ENCODE measurements at regions not wholly inside any gene's neighbourhood (a gene's known extent, or its start where the extent isn't known, plus 50 kb on each side); places are given as distances from the start of the nearest gene placed in this dataset.

DNA sequence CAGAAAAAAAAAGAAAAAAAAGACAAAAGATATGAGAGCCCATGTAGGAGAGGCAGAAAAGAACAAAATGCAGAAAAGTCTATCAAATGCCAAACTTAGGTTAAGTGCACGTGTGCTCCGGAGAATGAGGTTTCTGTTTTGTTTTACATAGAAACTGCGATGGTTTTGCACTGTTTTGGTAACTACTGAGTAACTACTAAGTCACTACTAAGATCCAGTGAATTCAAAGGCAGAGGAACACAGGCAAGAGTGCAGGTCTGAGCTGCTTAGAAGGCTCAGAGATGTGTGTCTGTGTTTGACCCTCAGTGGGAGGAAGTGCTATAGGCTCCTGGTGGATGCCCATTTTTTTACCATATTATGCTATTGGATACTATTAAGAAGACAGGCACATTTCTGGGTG is 299.3 kb downstream of the NDFIP2 start:
- H3K4me3 ChIP-seq (ENCODE audit: low read length): no peak overlapping the region
- no peak for TF ChIP-seq ZNF274 (IDR thresholded peaks at IDR 0.05; ENCODE audit: low read depth, low read length)

- no peak overlapping the region for H3K4me3 ChIP-seq (ENCODE audit: low read length)
- no peak for TF ChIP-seq ZNF274 (IDR thresholded peaks at IDR 0.05; ENCODE audit: low read depth, low read length)
Observed at GRCh38 chr13:79779761-79780160, 298.8 kb downstream of the NDFIP2 start.

GRCh38 chr13:79778741-79779460 is 297.9 kb downstream of the NDFIP2 start:
- TF ChIP-seq ZNF274 (IDR thresholded peaks at IDR 0.05; ENCODE audit: low read depth, low read length): no peak
- H3K4me3 ChIP-seq (ENCODE audit: low read length): no peak overlapping the region

GRCh38 chr13:79777504-79777903 is 296.5 kb downstream of the NDFIP2 start:
- H3K4me3 ChIP-seq (ENCODE audit: low read length): no peak overlapping the region
- no peak for TF ChIP-seq ZNF274 (IDR thresholded peaks at IDR 0.05; ENCODE audit: low read depth, low read length)

- no peak overlapping the region for H3K4me3 ChIP-seq (ENCODE audit: low read length)
- TF ChIP-seq ZNF274 (IDR thresholded peaks at IDR 0.05; ENCODE audit: low read depth, low read length): no peak
Observed at GRCh38 chr13:79776531-79777295, 295.8 kb downstream of the NDFIP2 start.

GRCh38 chr13:79775830-79776229 is 294.9 kb downstream of the NDFIP2 start:
- TF ChIP-seq ZNF274 (IDR thresholded peaks at IDR 0.05; ENCODE audit: low read depth, low read length): no peak
- H3K4me3 ChIP-seq (ENCODE audit: low read length): no peak overlapping the region

DNA sequence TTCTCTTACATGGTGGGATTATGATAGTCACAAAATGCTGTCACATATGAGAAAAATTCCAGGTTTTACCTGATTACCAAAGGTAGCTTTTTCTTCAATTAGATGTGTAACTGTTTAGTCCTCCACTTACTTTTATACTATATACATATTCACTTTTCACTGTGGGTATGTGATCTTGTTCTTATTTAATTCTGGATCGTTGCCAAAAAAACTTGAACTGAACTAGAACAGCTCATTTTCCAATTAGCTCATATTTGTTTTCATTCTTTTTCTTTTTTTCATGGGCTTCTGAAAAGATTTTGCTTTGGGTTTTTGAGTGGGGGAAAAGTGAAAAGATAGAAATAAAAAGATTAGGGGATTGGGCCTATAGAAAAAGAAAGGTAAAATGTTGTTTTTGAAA is 291.9 kb downstream of the NDFIP2 start:
- no peak overlapping the region for H3K4me3 ChIP-seq (ENCODE audit: low read length)
- no peak for TF ChIP-seq ZNF274 (IDR thresholded peaks at IDR 0.05; ENCODE audit: low read depth, low read length)

- no peak overlapping the region for H3K4me3 ChIP-seq (ENCODE audit: low read length)
- TF ChIP-seq ZNF274 (IDR thresholded peaks at IDR 0.05; ENCODE audit: low read depth, low read length): no peak
Observed at GRCh38 chr13:79771493-79771892, 290.5 kb downstream of the NDFIP2 start.

GRCh38 chr13:79770056-79770455 is 289.1 kb downstream of the NDFIP2 start:
- H3K4me3 ChIP-seq (ENCODE audit: low read length): no peak overlapping the region
- TF ChIP-seq ZNF274 (IDR thresholded peaks at IDR 0.05; ENCODE audit: low read depth, low read length): no peak

GRCh38 chr13:79767126-79767525 is 286.2 kb downstream of the NDFIP2 start:
- H3K4me3 ChIP-seq (ENCODE audit: low read length): no peak overlapping the region
- no peak for TF ChIP-seq ZNF274 (IDR thresholded peaks at IDR 0.05; ENCODE audit: low read depth, low read length)

DNA sequence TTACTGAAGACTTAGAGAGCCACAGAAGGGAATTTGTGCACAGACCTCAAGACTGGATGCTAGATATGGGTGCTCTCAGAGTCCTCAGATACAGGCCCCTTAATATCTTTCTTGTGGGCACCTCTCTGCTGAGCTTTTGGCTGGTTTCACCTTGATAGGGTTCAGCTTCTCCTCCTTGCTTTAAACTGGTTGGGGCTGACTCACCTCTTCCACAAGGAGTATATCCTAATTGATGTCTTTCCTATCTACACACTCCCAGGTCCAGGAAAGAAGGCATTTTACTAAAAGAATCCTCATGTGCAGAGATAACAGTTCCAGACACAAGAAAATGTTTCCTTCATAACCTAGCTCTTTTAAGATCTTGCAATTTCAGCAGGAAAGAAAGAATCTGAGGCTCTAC is 284.4 kb downstream of the NDFIP2 start:
- TF ChIP-seq ZNF274 (IDR thresholded peaks at IDR 0.05; ENCODE audit: low read depth, low read length): no peak
- H3K4me3 ChIP-seq (ENCODE audit: low read length): no peak overlapping the region

GRCh38 chr13:79749984-79750551 is 269.1 kb downstream of the NDFIP2 start:
- H3K4me3 ChIP-seq (ENCODE audit: low read length): no peak overlapping the region
- no peak for TF ChIP-seq ZNF274 (IDR thresholded peaks at IDR 0.05; ENCODE audit: low read depth, low read length)

GRCh38 chr13:79749566-79749965 is 268.6 kb downstream of the NDFIP2 start:
- H3K4me3 ChIP-seq (ENCODE audit: low read length): no peak overlapping the region
- no peak for TF ChIP-seq ZNF274 (IDR thresholded peaks at IDR 0.05; ENCODE audit: low read depth, low read length)

GRCh38 chr13:79745081-79745480 is 264.1 kb downstream of the NDFIP2 start:
- H3K4me3 ChIP-seq (ENCODE audit: low read length): no peak overlapping the region
- TF ChIP-seq ZNF274 (IDR thresholded peaks at IDR 0.05; ENCODE audit: low read depth, low read length): no peak

GRCh38 chr13:79742923-79743322 is 262.0 kb downstream of the NDFIP2 start:
- no peak for TF ChIP-seq ZNF274 (IDR thresholded peaks at IDR 0.05; ENCODE audit: low read depth, low read length)
- H3K4me3 ChIP-seq (ENCODE audit: low read length): no peak overlapping the region

All from GM08714 (cell line).